BE2C (cell line): ENCODE measurements at regions not wholly inside any gene's neighbourhood (a gene's known extent, or its start where the extent isn't known, plus 50 kb on each side); places are given as distances from the start of the nearest gene placed in this dataset.
A peak's percentile ranks its signal among the peaks of the same experiment; 100 is the strongest.

Source experiments
- DNase-seq: peaks from one replicate; pipeline ENCODE4 v3.0.0-alpha.2; 2020
- H3K27me3 ChIP-seq: fragments of 250-450 bp; sonication (Bioruptor Pico); 2 replicates; pipeline ENCODE4 v1.5.1; 2020; ENCODE audit warnings: mild to moderate bottlenecking
- H3K36me3 ChIP-seq: fragments of 250-450 bp; sonication (Bioruptor Pico); 2 replicates; pipeline ENCODE4 v1.5.1; 2020; ENCODE audit warnings: mild to moderate bottlenecking
- H3K4me1 ChIP-seq: fragments of 250-450 bp; sonication (Bioruptor Pico); 2 replicates; pipeline ENCODE4 v1.5.1; 2020
- H3K4me3 ChIP-seq: 2 replicates; pipeline ENCODE4 v1.5.1; 2011; ENCODE audit warnings: low read depth, low read length
- H3K9me3 ChIP-seq: fragments of 250-450 bp; sonication (Bioruptor Pico); 2 replicates; pipeline ENCODE4 v1.5.1; 2020
- CTCF ChIP-seq: IDR thresholded peaks from 2 replicates; pipeline ENCODE4 v1.5.1; 2012; ENCODE audit warnings: mild to moderate bottlenecking, low read depth, low read length

GRCh38 chr1:208393826-208394225, 149.6 kb upstream of the PLXNA2 start:
- Histone ChIP-seq H3K27me3 (no peaks in the 10 kb centered on the region), H3K4me1 (no peaks in the 10 kb centered on the region), H3K36me3 (no peaks in the 10 kb centered on the region), H3K4me3 (no peak overlapping the region), H3K9me3 (no peaks in the 10 kb centered on the region)
- no peak for DNase-seq
- no peak for TF ChIP-seq CTCF

- no peak for TF ChIP-seq CTCF
- Histone ChIP-seq H3K4me3 (no peak overlapping the region), H3K27me3 (no peaks in the 10 kb centered on the region), H3K4me1 (no peaks in the 10 kb centered on the region), H3K36me3 (no peaks in the 10 kb centered on the region), H3K9me3 (no peaks in the 10 kb centered on the region)
- no peak for DNase-seq
These were observed 153.1 kb upstream of the PLXNA2 start for GRCh38 chr1:208397286-208397685.

- Histone ChIP-seq H3K36me3 (no peaks in the 10 kb centered on the region), H3K27me3 (no peaks in the 10 kb centered on the region), H3K4me3 (no peak overlapping the region), H3K9me3 (no peaks in the 10 kb centered on the region), H3K4me1 (peaks cover 7% of the 10 kb centered on the region)
- no peak for DNase-seq
- TF ChIP-seq CTCF, result no peak
These were observed 160.8 kb upstream of the PLXNA2 start for GRCh38 chr1:208405014-208405413.

- no peak for DNase-seq
- no peak for TF ChIP-seq CTCF
- peaks cover 17% of the 10 kb centered on the region for H3K4me1 ChIP-seq
- no peaks in the 10 kb centered on the region for H3K36me3 ChIP-seq
- no peak overlapping the region for H3K4me3 ChIP-seq
- H3K9me3 ChIP-seq, result no peaks in the 10 kb centered on the region
- no peaks in the 10 kb centered on the region for H3K27me3 ChIP-seq
These were observed 165.0 kb upstream of the PLXNA2 start for GRCh38 chr1:208409176-208409575.

- Histone ChIP-seq H3K9me3 (no peaks in the 10 kb centered on the region), H3K4me1 (peaks cover 17% of the 10 kb centered on the region), H3K4me3 (no peak overlapping the region), H3K27me3 (no peaks in the 10 kb centered on the region), H3K36me3 (no peaks in the 10 kb centered on the region)
- DNase-seq, result peak; percentile 74
- no peak for TF ChIP-seq CTCF
These were observed 166.2 kb upstream of the PLXNA2 start for GRCh38 chr1:208410409-208410808.

GRCh38 chr1:208413006-208413405, 168.8 kb upstream of the PLXNA2 start:
- H3K4me1 ChIP-seq, result peaks cover 17% of the 10 kb centered on the region
- no peak for TF ChIP-seq CTCF
- no peak for DNase-seq
- no peak overlapping the region for H3K4me3 ChIP-seq
- no peaks in the 10 kb centered on the region for H3K27me3 ChIP-seq
- no peaks in the 10 kb centered on the region for H3K9me3 ChIP-seq
- H3K36me3 ChIP-seq, result no peaks in the 10 kb centered on the region
